Mammary epithelial cell (primary cell): ENCODE measurements at regions not wholly inside any gene's neighbourhood (a gene's known extent, or its start where the extent isn't known, plus 50 kb on each side); places are given as distances from the start of the nearest gene placed in this dataset.

Experiments
- EZH2 ChIP-seq: IDR thresholded peaks from 2 replicates; pipeline ENCODE4 v1.6.1; 2012; ENCODE audit warnings: low read length, inconsistent platforms, borderline replicate concordance
- TF ChIP-seq, protein P1 (sequence below), 2 donors: IDR thresholded peaks in 1 of 2; conservative IDR thresholded peaks in 1 of 2; 2 replicates each; pipeline ENCODE4 v1.5.1; 2011 to 2012; ENCODE audit warnings: inconsistent platforms in 2 of 2, low read length in 2 of 2, mild to moderate bottlenecking in 2 of 2, control low read depth in 1 of 2, low read depth in 1 of 2; ENCODE audit not compliant: insufficient read depth in 1 of 2; ENCODE audit errors: extremely low read depth in 1 of 2

DNA sequence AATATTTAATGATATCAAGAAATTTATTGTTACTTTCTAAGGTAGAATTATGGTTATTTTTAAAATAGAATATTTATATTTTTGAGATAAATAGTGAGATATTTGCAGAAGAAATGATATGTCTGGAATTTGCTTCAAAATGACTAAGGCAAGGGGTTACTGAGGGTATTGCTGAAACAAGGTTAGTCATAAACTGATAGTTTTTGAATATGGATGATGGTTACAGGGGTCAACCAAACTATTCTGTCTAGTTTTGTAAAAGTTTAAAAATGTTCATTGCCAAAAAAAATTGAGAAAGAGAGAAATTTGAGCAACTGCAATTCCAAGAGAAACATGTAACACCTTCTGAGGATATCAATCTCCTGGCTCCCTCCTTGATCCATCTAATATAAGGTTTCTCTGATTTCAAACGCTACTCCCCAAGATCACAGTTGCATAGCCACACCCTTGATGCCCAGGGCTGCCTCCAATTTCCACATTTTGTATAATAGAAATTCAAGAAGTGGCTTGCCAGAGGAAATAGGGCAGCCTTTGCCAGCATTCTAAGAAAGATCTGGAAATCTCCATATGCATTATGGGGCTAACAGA lies 159.4 kb upstream of the NAMPT start:
- TF ChIP-seq, protein P1, sequence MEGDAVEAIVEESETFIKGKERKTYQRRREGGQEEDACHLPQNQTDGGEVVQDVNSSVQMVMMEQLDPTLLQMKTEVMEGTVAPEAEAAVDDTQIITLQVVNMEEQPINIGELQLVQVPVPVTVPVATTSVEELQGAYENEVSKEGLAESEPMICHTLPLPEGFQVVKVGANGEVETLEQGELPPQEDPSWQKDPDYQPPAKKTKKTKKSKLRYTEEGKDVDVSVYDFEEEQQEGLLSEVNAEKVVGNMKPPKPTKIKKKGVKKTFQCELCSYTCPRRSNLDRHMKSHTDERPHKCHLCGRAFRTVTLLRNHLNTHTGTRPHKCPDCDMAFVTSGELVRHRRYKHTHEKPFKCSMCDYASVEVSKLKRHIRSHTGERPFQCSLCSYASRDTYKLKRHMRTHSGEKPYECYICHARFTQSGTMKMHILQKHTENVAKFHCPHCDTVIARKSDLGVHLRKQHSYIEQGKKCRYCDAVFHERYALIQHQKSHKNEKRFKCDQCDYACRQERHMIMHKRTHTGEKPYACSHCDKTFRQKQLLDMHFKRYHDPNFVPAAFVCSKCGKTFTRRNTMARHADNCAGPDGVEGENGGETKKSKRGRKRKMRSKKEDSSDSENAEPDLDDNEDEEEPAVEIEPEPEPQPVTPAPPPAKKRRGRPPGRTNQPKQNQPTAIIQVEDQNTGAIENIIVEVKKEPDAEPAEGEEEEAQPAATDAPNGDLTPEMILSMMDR (conservative IDR thresholded peaks at IDR 0.05 in 1 of 2, IDR thresholded peaks at IDR 0.05 in 1 of 2; ENCODE audit: extremely low read depth in 1 of 2, insufficient read depth in 1 of 2, low read depth in 1 of 2, low read length in 2 of 2): no peak
- no peak for TF ChIP-seq EZH2
